ENCODE measurements at regions not wholly inside any gene's neighbourhood (a gene's known extent, or its start where the extent isn't known, plus 50 kb on each side); places are given as distances from the start of the nearest gene placed in this dataset.

DNA sequence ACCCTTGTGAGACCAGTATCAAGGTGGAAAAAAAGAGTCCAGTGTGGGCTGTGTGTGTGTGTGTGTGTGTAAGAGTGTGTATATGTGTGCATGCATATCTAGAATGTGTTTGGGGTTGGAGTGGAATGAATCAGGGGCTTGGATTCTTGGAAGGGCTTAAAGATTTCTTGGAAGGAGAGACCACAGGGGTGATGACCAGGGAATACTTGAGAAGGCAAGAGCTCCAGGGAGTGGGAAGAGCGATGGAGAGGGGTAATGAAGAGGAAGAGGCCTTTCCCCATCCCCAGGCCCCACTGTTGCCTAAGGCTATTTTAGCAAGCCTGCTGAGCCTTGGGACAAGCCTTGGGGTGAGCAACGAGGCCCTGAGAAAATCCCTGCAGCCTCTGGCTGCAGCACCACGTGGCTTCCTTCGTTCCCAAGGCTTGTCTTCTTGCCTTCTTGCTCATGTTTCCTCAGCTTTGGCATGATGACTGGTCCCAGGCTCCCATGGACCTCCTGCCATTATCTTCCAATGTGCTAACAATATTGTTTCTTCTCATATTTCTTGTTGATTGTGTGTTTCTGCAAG lies 663.4 kb downstream of the INHBA start:
- TF ChIP-seq TAF1 (IDR thresholded peaks at IDR 0.05; ENCODE audit: low read depth) (no peak), CEBPB (IDR thresholded peaks at IDR 0.05) (no peak), EGR1 (IDR thresholded peaks at IDR 0.05) (no peak), RAD21 (IDR thresholded peaks at IDR 0.05; ENCODE audit: low read depth) (no peak), ZBTB7A (IDR thresholded peaks at IDR 0.05; ENCODE audit: low read depth) (no peak), EP300 (IDR thresholded peaks at IDR 0.05; ENCODE audit: borderline replicate concordance) (no peak), TCF12 (IDR thresholded peaks at IDR 0.05; ENCODE audit: low read depth) (no peak), FOXM1 (IDR thresholded peaks at IDR 0.05; ENCODE audit: borderline replicate concordance, low read depth) (no peak), YY1 (IDR thresholded peaks at IDR 0.05; ENCODE audit: low read depth) (no peak), NFIC (IDR thresholded peaks at IDR 0.05) (no peak), TEAD4 (IDR thresholded peaks at IDR 0.05) (no peak), CREB1 (IDR thresholded peaks at IDR 0.05; ENCODE audit: low read depth) (no peak)
- TF ChIP-seq, protein P1, sequence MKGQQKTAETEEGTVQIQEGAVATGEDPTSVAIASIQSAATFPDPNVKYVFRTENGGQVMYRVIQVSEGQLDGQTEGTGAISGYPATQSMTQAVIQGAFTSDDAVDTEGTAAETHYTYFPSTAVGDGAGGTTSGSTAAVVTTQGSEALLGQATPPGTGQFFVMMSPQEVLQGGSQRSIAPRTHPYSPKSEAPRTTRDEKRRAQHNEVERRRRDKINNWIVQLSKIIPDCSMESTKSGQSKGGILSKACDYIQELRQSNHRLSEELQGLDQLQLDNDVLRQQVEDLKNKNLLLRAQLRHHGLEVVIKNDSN (IDR thresholded peaks at IDR 0.05) = no peak
- TF ChIP-seq, protein P2, sequence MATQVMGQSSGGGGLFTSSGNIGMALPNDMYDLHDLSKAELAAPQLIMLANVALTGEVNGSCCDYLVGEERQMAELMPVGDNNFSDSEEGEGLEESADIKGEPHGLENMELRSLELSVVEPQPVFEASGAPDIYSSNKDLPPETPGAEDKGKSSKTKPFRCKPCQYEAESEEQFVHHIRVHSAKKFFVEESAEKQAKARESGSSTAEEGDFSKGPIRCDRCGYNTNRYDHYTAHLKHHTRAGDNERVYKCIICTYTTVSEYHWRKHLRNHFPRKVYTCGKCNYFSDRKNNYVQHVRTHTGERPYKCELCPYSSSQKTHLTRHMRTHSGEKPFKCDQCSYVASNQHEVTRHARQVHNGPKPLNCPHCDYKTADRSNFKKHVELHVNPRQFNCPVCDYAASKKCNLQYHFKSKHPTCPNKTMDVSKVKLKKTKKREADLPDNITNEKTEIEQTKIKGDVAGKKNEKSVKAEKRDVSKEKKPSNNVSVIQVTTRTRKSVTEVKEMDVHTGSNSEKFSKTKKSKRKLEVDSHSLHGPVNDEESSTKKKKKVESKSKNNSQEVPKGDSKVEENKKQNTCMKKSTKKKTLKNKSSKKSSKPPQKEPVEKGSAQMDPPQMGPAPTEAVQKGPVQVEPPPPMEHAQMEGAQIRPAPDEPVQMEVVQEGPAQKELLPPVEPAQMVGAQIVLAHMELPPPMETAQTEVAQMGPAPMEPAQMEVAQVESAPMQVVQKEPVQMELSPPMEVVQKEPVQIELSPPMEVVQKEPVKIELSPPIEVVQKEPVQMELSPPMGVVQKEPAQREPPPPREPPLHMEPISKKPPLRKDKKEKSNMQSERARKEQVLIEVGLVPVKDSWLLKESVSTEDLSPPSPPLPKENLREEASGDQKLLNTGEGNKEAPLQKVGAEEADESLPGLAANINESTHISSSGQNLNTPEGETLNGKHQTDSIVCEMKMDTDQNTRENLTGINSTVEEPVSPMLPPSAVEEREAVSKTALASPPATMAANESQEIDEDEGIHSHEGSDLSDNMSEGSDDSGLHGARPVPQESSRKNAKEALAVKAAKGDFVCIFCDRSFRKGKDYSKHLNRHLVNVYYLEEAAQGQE (IDR thresholded peaks at IDR 0.05; ENCODE audit: low read depth) = no peak
- TF ChIP-seq, protein P3, sequence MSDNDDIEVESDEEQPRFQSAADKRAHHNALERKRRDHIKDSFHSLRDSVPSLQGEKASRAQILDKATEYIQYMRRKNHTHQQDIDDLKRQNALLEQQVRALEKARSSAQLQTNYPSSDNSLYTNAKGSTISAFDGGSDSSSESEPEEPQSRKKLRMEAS (IDR thresholded peaks at IDR 0.05) = no peak

DNA sequence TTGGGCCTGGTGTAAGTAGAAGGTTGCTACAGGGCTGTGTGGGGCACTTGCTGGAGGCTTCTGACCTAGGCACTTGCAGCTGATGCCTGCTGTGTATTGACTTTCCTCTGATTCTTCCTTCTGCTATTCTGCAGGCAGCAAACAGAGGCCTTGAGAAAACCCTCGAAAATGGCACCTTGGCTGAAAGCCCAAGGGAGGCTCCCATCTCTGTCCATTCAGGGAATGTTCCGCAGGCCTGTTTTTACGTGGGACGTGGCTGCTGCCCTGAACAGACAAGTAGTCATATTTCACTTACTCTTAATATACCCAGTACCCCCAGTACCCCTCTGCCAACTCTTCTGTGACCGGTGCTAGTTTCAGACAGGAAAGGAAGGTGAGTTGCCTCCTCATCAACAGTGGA lies 664.7 kb downstream of the INHBA start:
- TF ChIP-seq TAF1 (IDR thresholded peaks at IDR 0.05; ENCODE audit: low read depth) = no peak
- no peak for TF ChIP-seq NFIC (IDR thresholded peaks at IDR 0.05)
- no peak for TF ChIP-seq EP300 (IDR thresholded peaks at IDR 0.05; ENCODE audit: borderline replicate concordance)
- no peak for TF ChIP-seq CEBPB (IDR thresholded peaks at IDR 0.05)
- no peak for TF ChIP-seq CREB1 (IDR thresholded peaks at IDR 0.05; ENCODE audit: low read depth)
- no peak for TF ChIP-seq YY1 (IDR thresholded peaks at IDR 0.05; ENCODE audit: low read depth)
- TF ChIP-seq, protein P3 (IDR thresholded peaks at IDR 0.05) = no peak
- no peak for TF ChIP-seq FOXM1 (IDR thresholded peaks at IDR 0.05; ENCODE audit: borderline replicate concordance, low read depth)
- no peak for TF ChIP-seq RAD21 (IDR thresholded peaks at IDR 0.05; ENCODE audit: low read depth)
- TF ChIP-seq TCF12 (IDR thresholded peaks at IDR 0.05; ENCODE audit: low read depth) = no peak
- TF ChIP-seq, protein P2 (IDR thresholded peaks at IDR 0.05; ENCODE audit: low read depth) = no peak
- no peak for TF ChIP-seq ZBTB7A (IDR thresholded peaks at IDR 0.05; ENCODE audit: low read depth)
- TF ChIP-seq, protein P1 (IDR thresholded peaks at IDR 0.05) = no peak
- no peak for TF ChIP-seq EGR1 (IDR thresholded peaks at IDR 0.05)
- TF ChIP-seq TEAD4 (IDR thresholded peaks at IDR 0.05) = no peak

DNA sequence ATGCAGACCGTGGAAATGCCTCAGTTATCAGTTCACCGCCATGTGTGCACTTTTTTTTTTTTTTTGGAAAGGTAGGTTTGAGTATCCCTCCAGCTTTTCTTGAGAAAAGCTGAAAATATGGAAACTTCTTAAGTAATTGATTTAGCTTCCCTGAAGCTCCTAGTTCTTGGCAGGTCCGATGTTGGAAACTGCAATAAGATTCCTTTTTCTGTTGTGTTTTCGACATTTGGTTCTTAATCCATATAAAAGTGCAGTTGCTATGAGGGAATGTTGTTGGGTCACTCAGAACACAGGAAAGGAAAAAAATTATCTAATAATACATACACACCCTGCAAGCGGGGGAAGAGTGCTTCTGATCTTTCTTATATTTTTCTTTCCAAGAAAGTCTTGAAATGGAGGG lies 665.2 kb downstream of the INHBA start:
- TF ChIP-seq TEAD4 (IDR thresholded peaks at IDR 0.05) (no peak), CREB1 (IDR thresholded peaks at IDR 0.05; ENCODE audit: low read depth) (no peak), FOXM1 (IDR thresholded peaks at IDR 0.05; ENCODE audit: borderline replicate concordance, low read depth) (no peak), TAF1 (IDR thresholded peaks at IDR 0.05; ENCODE audit: low read depth) (no peak), NFIC (IDR thresholded peaks at IDR 0.05) (no peak), EP300 (IDR thresholded peaks at IDR 0.05; ENCODE audit: borderline replicate concordance) (no peak), YY1 (IDR thresholded peaks at IDR 0.05; ENCODE audit: low read depth) (no peak), ZBTB7A (IDR thresholded peaks at IDR 0.05; ENCODE audit: low read depth) (no peak), EGR1 (IDR thresholded peaks at IDR 0.05) (no peak), TCF12 (IDR thresholded peaks at IDR 0.05; ENCODE audit: low read depth) (no peak), RAD21 (IDR thresholded peaks at IDR 0.05; ENCODE audit: low read depth) (no peak), CEBPB (IDR thresholded peaks at IDR 0.05) (no peak)
- TF ChIP-seq, protein P2 (IDR thresholded peaks at IDR 0.05; ENCODE audit: low read depth) = no peak
- TF ChIP-seq, protein P1 (IDR thresholded peaks at IDR 0.05) = no peak
- TF ChIP-seq, protein P3 (IDR thresholded peaks at IDR 0.05) = no peak

Measured in Ishikawa (cell line).